GM12864 (cell line): ENCODE measurements at regions not wholly inside any gene's neighbourhood (a gene's known extent, or its start where the extent isn't known, plus 50 kb on each side); places are given as distances from the start of the nearest gene placed in this dataset.

Experiments used
- DNase-seq: peaks from one replicate; pipeline ENCODE4 v3.0.0-alpha.2; 2011; ENCODE audit warnings: low read depth
- H3K4me3 ChIP-seq: 2 replicates; pipeline ENCODE4 v1.5.1; 2011; ENCODE audit warnings: mild to moderate bottlenecking, low read depth, low read length, control low read depth
- TF ChIP-seq, protein P1 (sequence below): IDR thresholded peaks from 2 replicates; pipeline ENCODE4 v1.5.1; 2011; ENCODE audit warnings: low read depth, mild to moderate bottlenecking, moderate library complexity, low read length, control low read depth, inconsistent platforms; ENCODE audit errors: missing control alignments

DNA sequence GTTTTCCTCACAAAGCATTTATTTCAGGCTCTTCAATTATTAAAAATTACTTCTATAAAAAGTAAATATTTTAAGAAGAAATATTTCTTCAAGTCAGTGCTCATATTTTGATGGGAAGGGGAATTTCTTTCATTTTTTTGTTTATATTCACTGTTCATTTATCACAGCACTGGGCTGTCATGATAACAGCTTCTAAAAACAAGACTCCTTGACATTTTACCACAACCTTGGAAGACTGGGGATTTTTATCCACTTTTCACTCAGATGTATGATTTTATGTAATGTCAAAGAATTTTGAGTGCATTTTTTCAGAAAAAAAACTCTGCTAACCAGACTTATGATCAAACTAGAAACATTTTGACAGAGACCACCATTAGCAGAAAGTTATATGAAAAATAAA, 149.7 kb downstream of the PHLDA1 start:
- TF ChIP-seq, protein P1, sequence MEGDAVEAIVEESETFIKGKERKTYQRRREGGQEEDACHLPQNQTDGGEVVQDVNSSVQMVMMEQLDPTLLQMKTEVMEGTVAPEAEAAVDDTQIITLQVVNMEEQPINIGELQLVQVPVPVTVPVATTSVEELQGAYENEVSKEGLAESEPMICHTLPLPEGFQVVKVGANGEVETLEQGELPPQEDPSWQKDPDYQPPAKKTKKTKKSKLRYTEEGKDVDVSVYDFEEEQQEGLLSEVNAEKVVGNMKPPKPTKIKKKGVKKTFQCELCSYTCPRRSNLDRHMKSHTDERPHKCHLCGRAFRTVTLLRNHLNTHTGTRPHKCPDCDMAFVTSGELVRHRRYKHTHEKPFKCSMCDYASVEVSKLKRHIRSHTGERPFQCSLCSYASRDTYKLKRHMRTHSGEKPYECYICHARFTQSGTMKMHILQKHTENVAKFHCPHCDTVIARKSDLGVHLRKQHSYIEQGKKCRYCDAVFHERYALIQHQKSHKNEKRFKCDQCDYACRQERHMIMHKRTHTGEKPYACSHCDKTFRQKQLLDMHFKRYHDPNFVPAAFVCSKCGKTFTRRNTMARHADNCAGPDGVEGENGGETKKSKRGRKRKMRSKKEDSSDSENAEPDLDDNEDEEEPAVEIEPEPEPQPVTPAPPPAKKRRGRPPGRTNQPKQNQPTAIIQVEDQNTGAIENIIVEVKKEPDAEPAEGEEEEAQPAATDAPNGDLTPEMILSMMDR: no peak
- DNase-seq: no peak
- no peak overlapping the region for H3K4me3 ChIP-seq

DNA sequence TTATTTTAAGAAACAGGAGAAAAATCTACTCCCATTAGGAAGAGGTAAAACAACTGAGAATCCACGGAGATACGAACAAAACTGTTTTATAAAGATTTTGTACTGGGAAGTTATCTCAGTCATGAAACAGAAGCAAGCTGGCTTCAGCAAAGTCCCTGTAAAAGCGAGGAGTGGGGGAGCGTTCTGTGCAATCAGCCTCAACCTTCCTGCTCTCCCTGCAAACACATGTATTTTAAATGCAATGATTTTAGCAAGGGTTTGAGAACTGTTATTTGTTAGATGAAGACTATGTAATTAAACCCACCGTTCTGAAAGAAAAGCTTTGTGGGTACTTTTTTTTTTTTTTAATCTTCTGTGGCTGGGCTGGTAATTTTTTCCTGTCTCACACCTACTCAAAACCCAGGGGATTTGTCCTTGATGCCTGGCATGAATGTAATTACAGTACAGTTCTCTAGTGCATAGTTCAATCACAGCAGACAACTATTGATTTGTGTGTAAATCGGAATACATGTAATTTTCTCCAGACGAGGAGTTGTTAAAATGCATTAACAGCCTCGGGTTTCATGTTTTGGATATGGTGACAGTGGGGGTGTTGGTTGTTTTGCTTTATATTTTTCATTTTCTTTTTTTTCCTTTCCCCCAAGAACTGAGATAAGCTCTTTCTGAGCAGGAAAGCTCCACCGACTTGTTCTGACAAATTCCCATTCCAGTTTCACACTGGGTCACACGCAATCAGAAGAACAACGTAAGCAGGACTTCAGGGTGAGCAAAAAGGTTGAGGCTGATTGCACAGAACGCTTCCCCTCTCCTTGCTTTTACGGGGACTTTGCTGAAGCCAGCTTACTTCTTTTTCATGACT, 153.6 kb downstream of the PHLDA1 start:
- H3K4me3 ChIP-seq: no peak overlapping the region
- no peak for DNase-seq
- TF ChIP-seq, protein P1: no peak

DNA sequence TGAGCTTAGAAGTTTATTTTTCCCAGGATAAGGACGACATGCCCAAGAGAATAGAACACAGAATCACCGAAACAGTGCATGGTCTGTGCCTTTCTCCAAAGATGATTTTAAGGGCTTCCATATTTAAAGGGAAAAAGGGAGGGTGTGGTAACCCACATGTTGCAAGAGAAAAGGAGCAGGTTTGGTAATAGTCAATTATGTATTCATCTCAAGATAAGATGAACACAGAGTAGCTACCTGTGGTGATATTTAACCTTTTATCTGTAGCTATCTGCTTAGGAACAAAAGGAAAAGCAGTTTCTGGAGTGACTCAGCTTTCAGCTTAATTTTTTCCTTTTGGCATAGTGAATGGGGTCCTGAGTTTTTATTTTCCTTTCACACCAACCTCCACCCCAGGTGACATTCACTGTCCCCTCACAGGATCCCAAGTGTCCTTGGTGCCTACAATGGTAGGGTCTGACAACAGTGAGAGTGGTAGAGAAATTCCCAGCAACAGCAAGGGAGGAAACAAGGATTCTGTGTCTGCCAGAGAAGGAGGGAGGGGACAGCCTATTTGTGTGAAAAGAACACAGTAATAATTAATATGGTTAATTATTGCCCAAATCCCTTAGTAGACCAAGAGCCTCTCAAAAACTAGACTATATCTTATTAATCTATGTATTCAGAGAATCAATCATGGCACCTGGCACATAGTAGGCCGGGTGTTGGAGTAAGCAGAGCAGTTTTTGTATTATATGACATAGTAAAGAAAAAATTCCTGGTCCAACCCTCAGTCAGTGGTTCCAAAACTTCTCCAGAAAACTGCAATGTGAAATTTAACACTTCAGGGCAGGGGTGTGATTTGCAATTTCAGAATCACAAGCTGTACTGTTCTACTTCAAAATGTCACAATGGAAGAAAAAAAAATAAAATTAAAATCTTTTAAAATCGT, 154.5 kb downstream of the PHLDA1 start:
- TF ChIP-seq, protein P1: no peak
- DNase-seq: no peak
- H3K4me3 ChIP-seq: no peak overlapping the region

DNA sequence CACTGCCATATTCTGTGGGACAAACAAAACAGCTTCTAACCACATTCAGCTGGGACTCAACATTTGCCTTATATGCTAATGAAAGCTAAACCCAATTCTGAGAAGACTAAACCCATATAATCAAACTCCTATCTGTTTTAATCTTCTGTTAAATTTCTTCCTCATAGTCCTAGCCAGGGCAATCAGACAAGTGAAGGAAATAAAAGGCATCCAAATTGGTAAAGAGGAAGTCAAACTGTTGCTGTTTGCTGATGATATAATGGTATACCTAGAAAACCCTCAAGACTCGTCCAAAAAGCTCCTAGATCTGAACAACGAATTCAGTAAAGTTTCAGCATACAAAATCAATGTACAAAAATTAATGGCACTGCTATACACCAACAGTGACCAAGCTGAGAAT, 157.1 kb downstream of the PHLDA1 start:
- no peak for DNase-seq
- H3K4me3 ChIP-seq: no peak overlapping the region
- TF ChIP-seq, protein P1: no peak

DNA sequence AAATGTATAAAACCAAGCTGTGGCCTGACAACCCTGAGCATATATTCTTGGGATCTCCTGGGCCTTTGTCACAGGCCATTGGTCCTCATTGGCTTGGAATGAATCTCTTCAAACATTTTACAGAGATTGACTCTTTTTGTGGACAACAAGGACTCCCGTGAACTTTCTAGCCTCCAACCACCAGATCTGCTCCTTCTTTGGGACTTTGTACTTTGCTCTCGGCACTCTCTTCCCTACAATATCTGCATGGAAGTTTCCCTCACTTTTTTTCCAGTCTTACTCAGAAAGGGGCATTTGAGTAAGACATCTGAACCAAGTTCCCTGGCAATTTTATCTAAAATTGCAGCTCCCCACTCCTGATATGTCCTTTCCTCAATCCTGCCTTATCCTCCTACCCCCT, 158.8 kb downstream of the PHLDA1 start:
- DNase-seq: no peak
- no peak overlapping the region for H3K4me3 ChIP-seq
- TF ChIP-seq, protein P1: no peak

DNA sequence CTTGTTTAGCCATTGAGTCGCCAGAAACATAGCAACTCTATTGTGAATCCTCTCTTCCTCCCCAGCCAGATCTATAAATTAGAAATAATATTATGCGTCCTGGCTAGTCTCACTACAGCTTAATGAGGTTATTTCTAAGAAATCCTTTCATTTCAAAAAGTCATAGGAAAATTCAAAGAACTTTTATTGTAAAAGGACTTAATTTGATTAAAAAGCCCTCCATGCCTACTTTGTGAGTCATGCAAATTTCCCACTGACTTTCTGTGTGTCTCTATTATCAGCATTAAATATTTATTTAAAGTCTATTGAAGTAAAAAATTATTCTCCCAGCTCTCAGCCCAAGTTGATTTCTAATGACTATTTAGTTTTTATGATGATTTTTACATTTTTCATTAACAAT, 160.7 kb downstream of the PHLDA1 start:
- no peak for DNase-seq
- H3K4me3 ChIP-seq: no peak overlapping the region
- TF ChIP-seq, protein P1: no peak
